Neuronal stem cell (in vitro differentiated cells): ENCODE measurements at regions not wholly inside any gene's neighbourhood (a gene's known extent, or its start where the extent isn't known, plus 50 kb on each side); places are given as distances from the start of the nearest gene placed in this dataset.

Experiments
- DNase-seq: peaks from one replicate; pipeline ENCODE4 v3.0.0-alpha.2; 2013; ENCODE audit warnings: low spot score
- H2AFZ ChIP-seq: one replicate; pipeline ENCODE4 v1.6.1; 2013; ENCODE audit warnings: mild to moderate bottlenecking, low read length, inconsistent platforms
- H2AK5ac ChIP-seq: 2 replicates; pipeline ENCODE4 v1.6.1; 2013; ENCODE audit warnings: low read depth, mild to moderate bottlenecking, inconsistent platforms, low read length, moderate library complexity, mixed read lengths
- H2BK120ac ChIP-seq: 2 replicates; pipeline ENCODE4 v1.6.1; 2013; ENCODE audit warnings: low read depth, mild to moderate bottlenecking, inconsistent platforms, low read length, moderate library complexity, mixed read lengths
- H2BK12ac ChIP-seq: one replicate; pipeline ENCODE4 v1.6.1; 2013; ENCODE audit warnings: low read length, inconsistent platforms
- H2BK15ac ChIP-seq: 2 replicates; pipeline ENCODE4 v1.6.1; 2013; ENCODE audit warnings: mild to moderate bottlenecking, low read length, inconsistent platforms, mixed read lengths
- H2BK5ac ChIP-seq: one replicate; pipeline ENCODE4 v1.6.1; 2013; ENCODE audit warnings: inconsistent platforms, mild to moderate bottlenecking, low read length, moderate library complexity
- H3K14ac ChIP-seq: one replicate; pipeline ENCODE4 v1.6.1; 2013; ENCODE audit warnings: low read length, inconsistent platforms
- H3K18ac ChIP-seq: 2 replicates; pipeline ENCODE4 v1.6.1; 2013; ENCODE audit warnings: low read length, inconsistent platforms
- H3K23ac ChIP-seq: 2 replicates; pipeline ENCODE4 v1.6.1; 2013; ENCODE audit warnings: low read depth, mild to moderate bottlenecking, mixed read lengths, low read length, inconsistent platforms; ENCODE audit not compliant: poor library complexity
- H3K27ac ChIP-seq: replicated peaks from 3 replicates; pipeline ENCODE4 v1.5.1; 2013; ENCODE audit warnings: low read length, inconsistent platforms
- H3K27me3 ChIP-seq, 3 experiments: 2 replicates each; pipeline ENCODE4 v1.6.1; 2013; ENCODE audit warnings: low read length in 3 of 3, mild to moderate bottlenecking in 2 of 3, inconsistent platforms in 1 of 3, low read depth in 1 of 3, mixed read lengths in 1 of 3, moderate library complexity in 1 of 3; ENCODE audit not compliant: control insufficient read depth in 3 of 3, insufficient read depth in 3 of 3
- H3K36me3 ChIP-seq, 2 donors: replicated peaks in 1 of 2; 2 replicates each; pipeline ENCODE4 v1.6.1; 2013; ENCODE audit warnings: low read length in 2 of 2; ENCODE audit not compliant: control insufficient read depth in 2 of 2, insufficient read depth in 2 of 2
- H3K4ac ChIP-seq: 2 replicates; pipeline ENCODE4 v1.6.1; 2013; ENCODE audit warnings: inconsistent platforms, mild to moderate bottlenecking, low read length, moderate library complexity
- H3K4me1 ChIP-seq, 2 donors: 1 replicate in 1 of 2; 2 replicates in 1 of 2; pipeline ENCODE4 v1.6.1; 2013; ENCODE audit warnings: low read length in 2 of 2, low read depth in 1 of 2; ENCODE audit not compliant: control insufficient read depth in 2 of 2, insufficient read depth in 1 of 2
- H3K4me2 ChIP-seq: one replicate; pipeline ENCODE4 v1.6.1; 2013; ENCODE audit warnings: mild to moderate bottlenecking, low read length, inconsistent platforms; ENCODE audit not compliant: insufficient read depth, poor library complexity, severe bottlenecking
- H3K4me3 ChIP-seq, 2 donors: 2 replicates each; pipeline ENCODE4 v1.5.1; 2013; ENCODE audit warnings: low read length in 2 of 2, mild to moderate bottlenecking in 2 of 2, inconsistent platforms in 1 of 2, moderate library complexity in 1 of 2
- H3K79me1 ChIP-seq: one replicate; pipeline ENCODE4 v1.6.1; 2013; ENCODE audit warnings: low read depth, mild to moderate bottlenecking, inconsistent platforms, low read length, moderate library complexity
- H3K9ac ChIP-seq: one replicate; pipeline ENCODE4 v1.6.1; 2013; ENCODE audit warnings: mild to moderate bottlenecking, low read depth, low read length, inconsistent platforms; ENCODE audit not compliant: poor library complexity
- H3K9me3 ChIP-seq, 2 donors: replicated peaks in 1 of 2; 2 replicates each; pipeline versions ENCODE3 to v1.6.1; 2013; ENCODE audit warnings: low read length in 2 of 2, mild to moderate bottlenecking in 2 of 2, inconsistent platforms in 1 of 2, low read depth in 1 of 2, mixed read lengths in 1 of 2, moderate library complexity in 1 of 2; ENCODE audit not compliant: control insufficient read depth in 2 of 2, insufficient read depth in 1 of 2
- H4K8ac ChIP-seq: one replicate; pipeline ENCODE4 v1.6.1; 2013; ENCODE audit warnings: low read depth, mild to moderate bottlenecking, inconsistent platforms, low read length, moderate library complexity
- H4K91ac ChIP-seq: one replicate; pipeline ENCODE4 v1.6.1; 2013; ENCODE audit warnings: low read length, low read depth, mild to moderate bottlenecking, inconsistent platforms; ENCODE audit not compliant: poor library complexity
- whole genome bisulfite sequencing, 2 donors: extraction: QIAGEN DNeasy Blood & Tissue Kit; methylation state at CpG; one replicate each; pipeline ENCODE4 v1.1.7; 2013; ENCODE audit warnings: missing lambda C conversion rate in 2 of 2, mixed read lengths in 1 of 2; ENCODE audit not compliant: insufficient read length in 2 of 2, insufficient replicate concordance in 1 of 2; ENCODE audit errors: extremely low coverage in 2 of 2; 5-methylcytosine and 5-hydroxymethylcytosine counted together

GRCh38 chr12:130240831-130241590 is 78.7 kb downstream of the FZD10 start:
- WGBS, 2 donors = no CpG with 5 or more reads among the region's 13 CpGs

GRCh38 chr12:130242506-130242905 is 80.2 kb downstream of the FZD10 start:
- Histone ChIP-seq H3K23ac (no peak overlapping the region), H3K4me2 (no peak overlapping the region), H3K27ac (no peak overlapping the region), H3K14ac (no peak overlapping the region), H3K18ac (no peak overlapping the region), H2BK5ac (no peak overlapping the region), H3K27me3 (peaks cover 0 to 7% (median 2%) of the 10 kb centered on the region in 3 experiments), H3K9ac (no peak overlapping the region), H2AK5ac (no peak overlapping the region), H2BK12ac (no peak overlapping the region), H2AFZ (no peak overlapping the region), H3K4me3 (no peak overlapping the region), H3K79me1 (no peaks in the 10 kb centered on the region), H3K36me3 (no peaks in the 10 kb centered on the region), H4K91ac (no peak overlapping the region), H2BK15ac (no peak overlapping the region), H2BK120ac (no peak overlapping the region), H3K4me1 (no peaks in the 10 kb centered on the region), H3K9me3 (no peaks in the 10 kb centered on the region), H4K8ac (no peak overlapping the region), H3K4ac (no peak overlapping the region)
- WGBS, 2 donors = no CpG with 5 or more reads among the region's 7 CpGs
- no peak for DNase-seq

More at GRCh38 chr12:130240831-130241590, 78.7 kb downstream of the FZD10 start:
- H3K9me3 ChIP-seq = no peaks in the 10 kb centered on the region
- H4K91ac ChIP-seq = no peak overlapping the region
- no peaks in the 10 kb centered on the region for H3K79me1 ChIP-seq
- H4K8ac ChIP-seq = no peak overlapping the region
- no peak overlapping the region for H3K9ac ChIP-seq
- H2BK5ac ChIP-seq = no peak overlapping the region
- no peaks in the 10 kb centered on the region for H3K36me3 ChIP-seq
- H2BK120ac ChIP-seq = no peak overlapping the region
- no peak overlapping the region for H3K14ac ChIP-seq
- no peak overlapping the region for H3K4me2 ChIP-seq
- H3K4ac ChIP-seq = no peak overlapping the region
- H3K4me3 ChIP-seq = no peak overlapping the region
- no peak overlapping the region for H3K18ac ChIP-seq
- H3K23ac ChIP-seq = no peak overlapping the region
- H2AK5ac ChIP-seq = no peak overlapping the region
- H2BK12ac ChIP-seq = no peak overlapping the region
- no peak overlapping the region for H3K27ac ChIP-seq
- peaks cover 0 to 14% (median 2%) of the 10 kb centered on the region in 3 experiments for H3K27me3 ChIP-seq
- H3K4me1 ChIP-seq = no peaks in the 10 kb centered on the region
- no peak overlapping the region for H2BK15ac ChIP-seq
- no peak for DNase-seq
- H2AFZ ChIP-seq = no peak overlapping the region

GRCh38 chr12:130245251-130245650 is 83.0 kb downstream of the FZD10 start:
- no peak overlapping the region for H3K4me3 ChIP-seq
- no peak overlapping the region for H3K4ac ChIP-seq
- no peaks in the 10 kb centered on the region for H3K4me1 ChIP-seq
- H4K8ac ChIP-seq = no peak overlapping the region
- H3K27ac ChIP-seq = no peak overlapping the region
- H3K9me3 ChIP-seq = no peaks in the 10 kb centered on the region
- no peak overlapping the region for H3K14ac ChIP-seq
- WGBS, 2 donors = no CpG with 5 or more reads among the region's 6 CpGs
- no peak overlapping the region for H2AFZ ChIP-seq
- no peak overlapping the region for H2AK5ac ChIP-seq
- no peaks in the 10 kb centered on the region for H3K36me3 ChIP-seq
- no peak overlapping the region for H2BK5ac ChIP-seq
- H2BK120ac ChIP-seq = no peak overlapping the region
- H3K27me3 ChIP-seq = peaks cover 0 to 7% (median 2%) of the 10 kb centered on the region in 3 experiments
- H2BK12ac ChIP-seq = no peak overlapping the region
- no peak for DNase-seq
- H3K18ac ChIP-seq = no peak overlapping the region
- H3K4me2 ChIP-seq = no peak overlapping the region
- H3K79me1 ChIP-seq = no peaks in the 10 kb centered on the region
- no peak overlapping the region for H3K23ac ChIP-seq
- no peak overlapping the region for H2BK15ac ChIP-seq
- no peak overlapping the region for H4K91ac ChIP-seq
- no peak overlapping the region for H3K9ac ChIP-seq

- no peak overlapping the region for H2AFZ ChIP-seq
- WGBS, 2 donors = no CpG with 5 or more reads among the region's 6 CpGs
These were observed 84.3 kb downstream of the FZD10 start for GRCh38 chr12:130246560-130246959.

More at GRCh38 chr12:130246560-130246959, 84.3 kb downstream of the FZD10 start:
- no peak for DNase-seq
- H2AK5ac ChIP-seq = no peak overlapping the region
- H3K4ac ChIP-seq = no peak overlapping the region
- H3K9me3 ChIP-seq = no peaks in the 10 kb centered on the region
- no peak overlapping the region for H3K4me2 ChIP-seq
- no peak overlapping the region for H3K9ac ChIP-seq
- no peak overlapping the region for H3K23ac ChIP-seq
- peaks cover 0 to 4% of the 10 kb centered on the region in 2 donors for H3K4me1 ChIP-seq
- H3K14ac ChIP-seq = no peak overlapping the region
- no peak overlapping the region for H2BK15ac ChIP-seq
- no peak overlapping the region for H2BK120ac ChIP-seq
- no peak overlapping the region for H2BK12ac ChIP-seq
- H3K18ac ChIP-seq = no peak overlapping the region
- no peak overlapping the region for H3K4me3 ChIP-seq
- H3K27ac ChIP-seq = no peak overlapping the region
- H3K79me1 ChIP-seq = no peaks in the 10 kb centered on the region
- no peak overlapping the region for H2BK5ac ChIP-seq
- no peak overlapping the region for H4K91ac ChIP-seq
- H4K8ac ChIP-seq = no peak overlapping the region
- H3K27me3 ChIP-seq = peaks cover 0 to 7% (median 2%) of the 10 kb centered on the region in 3 experiments
- H3K36me3 ChIP-seq = no peaks in the 10 kb centered on the region
